ENCODE measurements at regions not wholly inside any gene's neighbourhood (a gene's known extent, or its start where the extent isn't known, plus 50 kb on each side); places are given as distances from the start of the nearest gene placed in this dataset.

DNA sequence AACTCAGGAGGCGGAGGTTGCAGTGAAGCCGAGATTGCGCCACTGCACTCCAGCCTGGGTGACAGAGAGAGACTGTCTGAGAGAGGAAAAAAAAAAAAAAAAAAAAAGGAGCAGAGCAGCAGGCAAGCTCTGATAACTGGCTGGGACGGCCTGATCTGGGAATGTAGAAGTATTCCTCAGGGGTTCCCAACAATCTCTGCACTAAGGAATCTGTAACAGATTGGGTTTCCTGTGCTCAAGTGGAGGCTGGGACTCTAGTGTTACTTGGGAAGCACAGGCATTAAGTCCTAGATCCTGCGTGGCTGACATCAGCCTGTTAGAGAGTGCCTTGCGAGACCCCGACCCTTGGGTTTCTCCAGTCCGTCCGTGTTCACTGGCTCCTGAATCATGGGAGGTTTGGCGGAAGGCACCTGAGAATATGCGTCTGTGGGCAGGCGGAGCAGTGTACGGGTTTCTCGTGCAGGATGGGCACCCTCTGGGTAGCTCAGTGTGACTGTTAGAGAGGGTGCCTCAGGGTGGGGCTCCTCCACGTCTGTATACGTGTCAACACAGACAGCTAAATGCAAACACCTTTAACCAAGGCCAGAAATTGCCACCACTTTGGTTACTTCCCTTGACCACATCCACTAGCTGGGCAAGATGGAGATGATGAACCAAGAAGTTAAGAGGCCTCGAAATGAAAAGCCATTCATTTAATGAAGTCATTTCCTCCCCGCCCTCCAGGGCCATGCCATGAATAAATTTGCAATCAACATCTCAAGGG, 174.9 kb upstream of the RPL38 start:
- no peak for DNase-seq

DNA sequence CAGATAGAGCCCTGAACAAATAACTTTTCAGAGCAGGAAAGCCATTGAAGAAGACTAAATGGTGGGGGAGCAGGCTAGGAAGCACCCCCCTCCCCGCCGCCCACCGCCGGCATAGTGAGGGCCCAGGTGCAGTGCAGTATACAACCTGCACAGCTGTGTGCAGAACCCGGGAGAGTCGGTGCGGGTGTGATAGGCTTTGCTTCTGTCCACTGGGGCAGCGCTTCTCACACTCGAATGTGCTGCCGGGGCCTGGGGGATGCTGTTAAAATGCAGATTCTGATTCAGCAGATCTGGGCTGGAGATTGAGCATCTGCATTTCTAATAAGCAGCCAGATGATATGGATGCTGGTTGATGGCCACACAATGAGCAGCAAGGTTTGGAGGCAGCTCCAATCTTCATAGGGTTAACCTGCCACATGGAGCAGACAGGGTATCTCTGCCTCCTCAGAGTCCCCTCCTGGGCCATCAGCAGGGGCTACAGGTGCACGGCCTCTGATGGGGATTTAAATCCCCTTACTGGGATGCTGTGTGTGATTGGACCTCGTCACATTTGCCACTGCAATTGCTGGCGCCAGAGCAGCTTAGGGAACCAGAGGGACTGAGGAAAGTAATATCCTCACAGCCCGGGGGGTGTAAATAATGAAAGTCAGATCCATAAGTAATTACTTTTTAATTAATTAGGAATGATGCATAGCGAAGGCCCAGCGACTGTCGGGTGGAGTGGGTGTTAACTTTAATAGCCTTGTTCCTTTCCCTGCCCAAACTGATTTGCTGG, 172.0 kb upstream of the RPL38 start:
- DNase-seq = no peak

GRCh38 chr17:74032222-74032621, 171.3 kb upstream of the RPL38 start:
- no peak for DNase-seq

DNA sequence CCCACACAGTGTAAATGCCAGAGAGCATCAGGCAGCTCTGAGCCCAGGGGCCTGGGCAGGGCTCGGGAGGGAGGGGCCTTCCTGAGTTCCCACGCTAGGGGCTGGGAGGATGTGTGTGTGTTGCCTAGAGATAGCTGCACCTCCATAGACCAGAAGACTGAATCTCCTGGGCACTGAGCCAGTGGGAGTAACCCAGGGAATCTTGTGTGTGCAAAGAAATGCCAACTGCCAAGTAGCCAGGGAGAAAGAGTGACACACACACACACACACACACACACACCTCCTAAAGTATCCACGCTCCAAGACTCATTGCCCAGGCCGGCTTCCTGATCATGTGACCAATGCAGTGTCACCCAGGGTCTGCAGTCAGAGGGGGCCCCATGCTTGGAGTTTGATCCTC, 166.2 kb upstream of the RPL38 start:
- no peak for DNase-seq

DNA sequence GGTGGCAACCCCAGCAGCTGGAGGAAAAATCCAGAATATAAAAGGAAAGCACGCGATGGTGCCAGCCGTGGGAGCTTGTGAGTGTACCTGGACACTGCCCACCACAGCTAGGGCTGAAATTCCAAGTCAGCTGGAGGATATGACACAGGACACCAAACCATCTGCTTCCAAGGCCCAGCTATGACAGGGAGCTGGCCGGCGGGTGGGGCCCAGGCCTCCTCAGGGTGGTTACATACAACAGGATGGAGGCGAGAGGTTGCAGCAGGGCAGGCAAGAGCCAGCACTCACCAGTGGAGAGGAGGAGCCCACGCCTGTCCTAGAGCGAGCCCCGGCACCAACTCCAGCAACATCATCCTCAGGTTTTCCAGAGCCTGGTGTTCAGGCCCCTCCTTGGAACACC, 163.2 kb upstream of the RPL38 start:
- no peak for DNase-seq

- no peak for DNase-seq
Observed at GRCh38 chr17:74040729-74041128, 162.7 kb upstream of the RPL38 start.

DNA sequence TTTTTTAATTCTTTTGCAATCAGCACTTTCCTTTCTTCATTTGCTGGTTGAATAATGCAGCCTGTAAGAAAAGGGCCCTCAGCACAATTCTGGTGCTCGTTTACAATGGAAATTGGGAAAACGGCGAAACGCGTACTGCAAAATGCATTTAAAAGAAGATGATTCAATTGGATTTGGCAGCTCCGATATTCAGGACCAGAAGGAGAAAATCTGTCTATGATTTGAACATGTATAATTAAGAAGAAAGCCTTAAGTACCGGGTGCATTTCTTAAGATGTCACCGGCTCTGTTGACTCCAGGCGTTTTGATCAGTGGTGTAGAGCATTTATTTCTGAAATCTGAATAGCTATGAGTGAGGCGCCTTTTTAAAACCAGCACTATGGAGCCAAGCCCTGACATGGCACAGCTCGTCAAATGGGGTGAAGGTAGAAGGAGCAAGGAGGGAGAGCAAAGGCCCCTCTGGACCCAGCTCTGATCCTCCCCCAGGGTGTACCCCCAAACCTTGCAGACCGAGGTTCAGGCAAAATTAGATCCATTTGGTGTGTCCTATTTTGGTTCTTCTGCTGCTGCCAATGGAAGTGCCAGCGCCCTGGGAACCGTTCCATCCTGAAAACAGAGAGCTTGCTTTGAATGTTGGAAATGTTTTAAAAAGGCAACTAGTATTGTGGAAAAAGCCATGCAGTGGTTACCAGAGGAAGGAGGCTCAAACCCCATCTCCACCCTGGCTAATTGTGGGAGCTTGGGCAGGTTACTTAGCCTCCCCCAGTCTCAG, 161.4 kb upstream of the RPL38 start:
- no peak for DNase-seq

DNA sequence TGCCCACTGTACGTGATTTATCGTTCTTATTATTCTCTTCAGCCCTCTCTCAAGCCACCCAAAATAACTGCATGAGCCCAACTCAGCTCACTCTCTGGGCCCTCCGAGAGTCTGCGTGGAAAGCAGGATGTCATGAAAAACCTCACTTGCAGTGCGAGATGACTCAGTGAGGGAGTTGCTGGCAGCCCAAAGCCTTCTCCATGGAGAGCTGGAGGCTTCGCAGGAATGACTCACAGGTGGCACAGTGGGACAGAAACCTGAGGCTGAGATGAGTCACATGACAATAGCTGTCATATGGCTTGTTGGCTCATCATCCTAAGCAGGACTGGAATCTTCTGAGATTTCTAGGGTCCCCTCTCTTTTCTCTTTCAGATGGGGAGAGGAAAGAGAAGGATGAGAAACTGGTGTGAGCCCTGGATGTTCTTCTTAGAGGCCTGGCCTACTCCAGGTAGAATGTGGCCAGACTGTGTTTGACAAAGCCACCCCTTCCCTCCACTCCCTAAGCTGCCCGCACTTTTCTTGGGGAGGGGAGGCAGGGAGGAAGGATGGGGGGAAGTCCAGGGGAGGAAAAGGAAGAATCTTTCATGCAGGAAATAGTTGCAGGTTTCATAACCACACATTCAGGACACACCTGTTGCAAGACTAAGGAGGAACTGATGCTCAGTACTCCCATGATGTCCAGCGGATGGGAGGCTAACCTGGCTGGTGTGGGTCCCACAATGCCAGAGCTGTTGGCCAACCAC, 160.6 kb upstream of the RPL38 start:
- no peak for DNase-seq

DNA sequence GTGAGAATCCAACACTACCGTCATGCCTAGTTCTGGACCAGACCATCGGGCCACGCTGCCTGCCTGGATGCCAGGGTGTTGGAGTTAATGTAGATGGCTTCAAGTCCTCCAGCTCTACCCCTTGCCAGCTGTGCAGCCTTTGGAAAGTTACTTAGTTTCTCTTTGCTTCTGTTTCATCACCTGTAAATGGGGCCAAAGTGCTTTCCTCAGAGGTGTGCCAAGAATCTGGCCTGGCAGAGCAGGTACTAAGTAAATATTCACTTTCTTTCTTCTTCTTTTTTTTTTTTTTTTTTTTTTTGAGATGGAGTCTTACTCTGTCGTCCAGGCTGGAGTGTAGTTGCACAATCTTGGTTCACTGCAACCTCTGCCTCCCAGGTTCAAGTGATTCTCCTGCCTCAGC, 159.5 kb upstream of the RPL38 start:
- DNase-seq = no peak

GRCh38 chr17:74045608-74046280, 157.7 kb upstream of the RPL38 start:
- no peak for DNase-seq

GRCh38 chr17:74049167-74049966, 154.1 kb upstream of the RPL38 start:
- no peak for DNase-seq

GRCh38 chr17:74049967-74050458, 153.5 kb upstream of the RPL38 start:
- no peak for DNase-seq

DNA sequence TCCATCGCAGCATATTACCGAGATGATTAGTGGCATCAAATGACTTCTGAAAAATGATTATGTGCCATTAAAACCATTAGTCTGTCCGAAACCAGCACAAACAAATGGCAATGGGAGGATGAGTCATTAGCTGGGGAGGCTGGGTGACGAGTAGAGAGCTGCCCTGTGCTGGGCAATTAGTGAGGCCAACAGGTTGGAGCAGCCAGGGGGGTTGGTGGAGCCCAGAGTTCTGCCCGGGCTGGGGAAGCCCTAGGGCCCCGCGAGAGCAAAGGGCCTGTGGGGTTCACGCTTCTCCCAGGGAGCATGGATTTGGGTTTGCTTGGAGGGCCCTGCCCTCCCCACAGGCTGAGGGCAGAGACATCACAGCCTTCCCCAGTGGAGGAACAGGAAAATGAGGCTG, 152.1 kb upstream of the RPL38 start:
- no peak for DNase-seq

GRCh38 chr17:74052993-74053711, 150.3 kb upstream of the RPL38 start:
- no peak for DNase-seq

DNA sequence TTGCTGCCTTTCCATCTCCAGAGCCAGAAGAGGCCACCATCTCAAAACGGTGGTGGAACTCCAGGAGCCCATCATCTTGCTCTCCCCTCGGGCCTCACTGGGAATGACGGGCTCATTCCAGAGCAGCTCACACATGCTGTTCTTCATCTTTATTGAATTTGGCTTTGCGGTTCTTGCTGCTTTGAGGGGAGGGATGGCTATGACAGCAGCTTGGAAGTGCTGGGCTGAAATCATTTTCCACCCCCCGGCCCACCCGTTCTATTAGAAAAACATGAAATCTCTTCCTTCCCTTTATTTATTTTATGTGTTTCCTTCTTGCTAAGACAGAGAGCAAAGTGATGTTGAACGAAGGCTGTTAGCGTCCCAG, 149.8 kb upstream of the RPL38 start:
- no peak for DNase-seq

- DNase-seq = no peak
Observed at GRCh38 chr17:74054249-74054648, 149.2 kb upstream of the RPL38 start.

- DNase-seq = no peak
Observed at GRCh38 chr17:74055508-74056160, 147.8 kb upstream of the RPL38 start.

- no peak for DNase-seq
Observed at GRCh38 chr17:74059479-74060240, 143.8 kb upstream of the RPL38 start.

GRCh38 chr17:74061758-74062157, 141.7 kb upstream of the RPL38 start:
- no peak for DNase-seq
